Neutrophil (primary cell): ENCODE measurements at regions not wholly inside any gene's neighbourhood (a gene's known extent, or its start where the extent isn't known, plus 50 kb on each side); places are given as distances from the start of the nearest gene placed in this dataset.
"Not testable (repeated sequence)": the region's sequence is repeated elsewhere in the genome, so short reads cannot be mapped to it uniquely, and the experiment has no call there.

ENCODE experiments used
- H3K27ac ChIP-seq: fragments of 200-600 bp; sonication (generic); 2 replicates; pipeline ENCODE4 v1.5.1; 2016; ENCODE audit warnings: mild to moderate bottlenecking, moderate library complexity
- H3K27me3 ChIP-seq: fragments of 200-600 bp; sonication (generic); 2 replicates; pipeline ENCODE4 v1.6.0; 2016; ENCODE audit warnings: mild to moderate bottlenecking
- H3K36me3 ChIP-seq: fragments of 200-600 bp; sonication (generic); 2 replicates; pipeline ENCODE4 v1.5.1; 2017
- H3K4me1 ChIP-seq, 2 experiments: fragments of 200-600 bp in 1 of 2; sonication (generic) in 1 of 2; 1 replicate in 1 of 2; 2 replicates in 1 of 2; pipeline versions ENCODE4 v1.5.1 to v1.6.1; 2013 to 2016; ENCODE audit warnings: low read depth in 1 of 2, low read length in 1 of 2, mild to moderate bottlenecking in 1 of 2, moderate library complexity in 1 of 2; ENCODE audit not compliant: control insufficient read depth in 1 of 2, insufficient read depth in 1 of 2
- H3K4me3 ChIP-seq, 2 experiments: fragments of 200-600 bp in 1 of 2; sonication (generic) in 1 of 2; 1 replicate in 1 of 2; 2 replicates in 1 of 2; pipeline ENCODE4 v1.5.1; 2013 to 2016; ENCODE audit warnings: low read depth in 1 of 2, low read length in 1 of 2, mild to moderate bottlenecking in 1 of 2, moderate library complexity in 1 of 2
- H3K9me3 ChIP-seq: fragments of 200-600 bp; sonication (generic); 2 replicates; pipeline ENCODE4 v1.5.1; 2016
- TF ChIP-seq, protein P1 (sequence below): fragments of 200-600 bp; sonication (generic); IDR thresholded peaks from 2 replicates; pipeline ENCODE4 v1.5.1; 2016; ENCODE audit warnings: antibody characterized with exemption

DNA sequence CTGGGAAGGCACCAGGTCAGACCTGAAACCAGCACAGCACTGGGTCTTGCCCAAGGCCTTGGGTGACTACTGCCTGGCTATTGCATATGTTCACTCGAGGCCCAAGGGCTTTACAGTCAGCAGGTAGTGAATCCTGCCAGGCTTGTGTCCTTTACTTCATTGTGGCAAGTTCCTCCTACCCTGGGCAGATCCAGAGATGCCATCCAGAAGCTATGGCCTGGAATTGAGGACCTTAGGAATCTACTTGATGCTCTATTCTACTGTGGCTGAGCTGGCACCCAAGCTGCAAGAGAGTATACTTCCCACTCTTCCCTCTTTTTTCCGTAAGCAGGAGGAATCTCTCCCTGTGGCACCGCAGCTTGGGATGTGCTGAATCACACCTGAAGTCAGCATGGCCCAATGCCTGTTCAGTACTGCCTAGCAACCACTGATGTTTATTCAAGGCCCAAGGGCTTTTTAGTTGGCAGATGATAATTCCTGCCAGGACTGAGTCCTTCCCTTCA, 246.7 kb upstream of the CTBP2 start:
- Histone ChIP-seq H3K27ac (no peak overlapping the region), H3K9me3 (no peaks in the 10 kb centered on the region), H3K36me3 (no peaks in the 10 kb centered on the region), H3K4me3 (no peak overlapping the region), H3K27me3 (no peaks in the 10 kb centered on the region), H3K4me1 (no peaks in the 10 kb centered on the region)
- TF ChIP-seq, protein P1, sequence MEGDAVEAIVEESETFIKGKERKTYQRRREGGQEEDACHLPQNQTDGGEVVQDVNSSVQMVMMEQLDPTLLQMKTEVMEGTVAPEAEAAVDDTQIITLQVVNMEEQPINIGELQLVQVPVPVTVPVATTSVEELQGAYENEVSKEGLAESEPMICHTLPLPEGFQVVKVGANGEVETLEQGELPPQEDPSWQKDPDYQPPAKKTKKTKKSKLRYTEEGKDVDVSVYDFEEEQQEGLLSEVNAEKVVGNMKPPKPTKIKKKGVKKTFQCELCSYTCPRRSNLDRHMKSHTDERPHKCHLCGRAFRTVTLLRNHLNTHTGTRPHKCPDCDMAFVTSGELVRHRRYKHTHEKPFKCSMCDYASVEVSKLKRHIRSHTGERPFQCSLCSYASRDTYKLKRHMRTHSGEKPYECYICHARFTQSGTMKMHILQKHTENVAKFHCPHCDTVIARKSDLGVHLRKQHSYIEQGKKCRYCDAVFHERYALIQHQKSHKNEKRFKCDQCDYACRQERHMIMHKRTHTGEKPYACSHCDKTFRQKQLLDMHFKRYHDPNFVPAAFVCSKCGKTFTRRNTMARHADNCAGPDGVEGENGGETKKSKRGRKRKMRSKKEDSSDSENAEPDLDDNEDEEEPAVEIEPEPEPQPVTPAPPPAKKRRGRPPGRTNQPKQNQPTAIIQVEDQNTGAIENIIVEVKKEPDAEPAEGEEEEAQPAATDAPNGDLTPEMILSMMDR: no peak

DNA sequence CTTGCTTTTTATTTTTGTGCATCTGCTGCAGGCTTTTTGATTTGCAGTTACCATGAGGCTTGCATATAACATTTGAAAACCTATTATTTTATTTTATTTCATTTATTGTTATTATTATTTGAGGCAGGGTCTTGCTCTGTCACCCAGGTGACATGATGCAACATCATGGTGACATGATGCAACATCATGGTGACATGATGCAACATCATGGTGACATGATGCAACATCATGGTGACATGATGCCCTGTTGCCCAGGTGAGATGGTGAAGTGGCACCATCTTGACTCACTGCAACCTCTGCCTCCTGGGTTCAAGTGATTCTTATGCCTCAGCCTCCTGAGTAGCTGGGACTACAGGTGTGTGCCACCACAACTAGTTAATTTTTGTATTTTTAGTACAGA, 244.5 kb upstream of the CTBP2 start:
- not testable (repeated sequence) for H3K27me3 ChIP-seq, H3K4me1 ChIP-seq, H3K27ac ChIP-seq

DNA sequence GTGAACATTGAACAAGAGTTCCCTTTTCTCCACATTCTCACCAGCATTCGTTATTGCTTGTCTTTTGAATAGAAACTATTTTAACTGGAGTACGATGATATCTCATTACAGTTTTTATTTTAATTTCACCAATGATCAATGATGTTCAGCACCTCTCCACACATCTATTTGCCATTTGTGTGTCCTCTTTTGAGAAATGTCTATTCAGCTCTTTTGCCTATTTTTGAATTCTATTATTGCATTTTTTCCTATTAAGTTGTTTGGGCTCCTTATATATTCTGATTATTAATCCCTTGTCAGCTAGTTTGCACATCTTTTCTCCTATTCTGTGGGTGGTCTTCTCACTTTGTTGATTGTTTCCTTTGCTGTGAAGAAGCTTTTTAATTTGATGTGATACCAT, 241.1 kb upstream of the CTBP2 start:
- no peaks in the 10 kb centered on the region for H3K9me3 ChIP-seq
- H3K27me3 ChIP-seq: no peaks in the 10 kb centered on the region
- no peak overlapping the region for H3K4me3 ChIP-seq
- H3K36me3 ChIP-seq: no peaks in the 10 kb centered on the region
- TF ChIP-seq, protein P1: no peak
- H3K4me1 ChIP-seq: no peaks in the 10 kb centered on the region
- H3K27ac ChIP-seq: no peak overlapping the region

More for the DNA sequence above, 244.5 kb upstream of the CTBP2 start:
- H3K36me3 ChIP-seq, H3K4me3 ChIP-seq, H3K9me3 ChIP-seq: not testable (repeated sequence)

DNA sequence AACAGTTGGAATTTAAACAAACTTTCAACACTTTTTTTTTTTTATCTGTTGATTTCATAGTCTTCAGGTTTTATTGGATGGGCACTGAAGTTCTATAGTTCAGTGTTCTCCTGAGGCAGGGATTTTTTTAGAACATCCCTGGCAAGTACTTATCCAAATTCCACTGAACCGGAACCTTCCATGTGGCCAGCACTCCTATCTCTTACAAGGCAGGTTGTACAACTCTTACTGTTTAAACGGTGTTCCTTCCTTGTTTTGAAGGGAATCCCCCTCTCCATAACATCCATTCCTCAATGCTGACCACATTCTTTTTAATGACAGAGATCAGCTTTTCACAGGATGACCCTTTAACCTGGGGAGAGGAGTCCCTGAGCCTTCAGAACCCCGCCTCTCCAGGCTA, 238.9 kb upstream of the CTBP2 start:
- no peaks in the 10 kb centered on the region for H3K9me3 ChIP-seq
- no peak overlapping the region for H3K4me3 ChIP-seq
- no peaks in the 10 kb centered on the region for H3K36me3 ChIP-seq
- no peak overlapping the region for H3K27ac ChIP-seq
- no peaks in the 10 kb centered on the region for H3K4me1 ChIP-seq
- TF ChIP-seq, protein P1: no peak
- no peaks in the 10 kb centered on the region for H3K27me3 ChIP-seq

DNA sequence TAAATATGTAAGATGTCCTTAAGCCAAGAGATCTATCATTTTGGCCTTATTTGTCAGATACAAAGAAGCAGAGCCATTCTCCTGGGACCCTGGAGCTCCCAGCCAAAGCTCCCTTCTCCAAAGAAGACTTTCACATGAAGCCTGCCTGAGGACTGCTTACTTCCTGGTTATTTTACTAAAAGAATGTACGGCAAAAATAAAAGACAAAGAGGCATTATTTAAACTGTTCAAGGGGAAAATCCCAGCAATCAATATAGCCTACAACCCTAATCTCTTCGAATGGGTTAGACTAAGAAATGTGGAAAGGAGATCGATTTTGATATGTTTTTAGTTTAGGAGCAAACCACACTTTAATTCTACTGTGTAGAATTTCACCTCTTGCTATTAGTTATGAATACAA, 237.9 kb upstream of the CTBP2 start:
- no peaks in the 10 kb centered on the region for H3K36me3 ChIP-seq
- TF ChIP-seq, protein P1: no peak
- no peak overlapping the region for H3K4me3 ChIP-seq
- H3K27me3 ChIP-seq: no peaks in the 10 kb centered on the region
- H3K9me3 ChIP-seq: no peaks in the 10 kb centered on the region
- no peak overlapping the region for H3K27ac ChIP-seq
- no peaks in the 10 kb centered on the region for H3K4me1 ChIP-seq

DNA sequence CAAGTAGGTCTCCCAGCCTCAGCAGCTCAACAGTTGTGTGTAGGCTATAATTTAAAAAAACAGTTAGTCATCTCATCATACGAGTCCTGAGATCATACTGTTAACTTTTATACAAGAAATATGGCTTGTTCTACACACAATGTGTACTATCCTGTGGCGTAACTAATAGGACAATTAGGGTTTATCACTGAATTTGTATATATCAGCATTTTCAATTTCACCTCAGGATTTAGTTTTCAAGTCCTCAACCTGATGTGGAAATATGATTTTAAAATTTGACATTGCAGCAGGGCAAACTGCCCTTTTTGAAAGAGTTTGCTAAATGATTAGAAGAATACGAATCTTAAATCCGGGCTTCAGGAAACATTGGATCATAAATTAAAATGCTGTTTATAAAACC, 237.2 kb upstream of the CTBP2 start:
- H3K4me1 ChIP-seq: no peaks in the 10 kb centered on the region
- no peak overlapping the region for H3K4me3 ChIP-seq
- no peak overlapping the region for H3K27ac ChIP-seq
- no peaks in the 10 kb centered on the region for H3K36me3 ChIP-seq
- H3K27me3 ChIP-seq: no peaks in the 10 kb centered on the region
- TF ChIP-seq, protein P1: no peak
- no peaks in the 10 kb centered on the region for H3K9me3 ChIP-seq
